Liver (tissue), 3 donors: ENCODE measurements at regions not wholly inside any gene's neighbourhood (a gene's known extent, or its start where the extent isn't known, plus 50 kb on each side); places are given as distances from the start of the nearest gene placed in this dataset.

Experiments used
- ATF3 ChIP-seq: IDR thresholded peaks from 2 replicates; pipeline ENCODE4 v1.6.1; 2016; ENCODE audit warnings: antibody characterized with exemption
- CTCF ChIP-seq: fragments of 150-350 bp; IDR thresholded peaks from 2 replicates; pipeline ENCODE4 v1.5.1; 2017; ENCODE audit warnings: improper control_type of control experiment, low read depth, low read length; ENCODE audit not compliant: missing input control
- EGR1 ChIP-seq, 2 donors: IDR thresholded peaks; 2 replicates each; pipeline ENCODE4 v1.6.1; 2016 to 2018; ENCODE audit warnings: antibody characterized with exemption in 2 of 2, low read depth in 2 of 2
- FOXA1 ChIP-seq: IDR thresholded peaks from 2 replicates; pipeline ENCODE4 v1.6.1; 2016; ENCODE audit warnings: antibody characterized with exemption
- FOXA2 ChIP-seq: IDR thresholded peaks from 2 replicates; pipeline ENCODE4 v1.6.1; 2016; ENCODE audit warnings: antibody characterized with exemption
- GABPA ChIP-seq, 2 donors: IDR thresholded peaks in 1 of 2; conservative IDR thresholded peaks in 1 of 2; 2 replicates each; pipeline ENCODE4 v1.6.1; 2016; ENCODE audit warnings: antibody characterized with exemption in 2 of 2, mild to moderate bottlenecking in 1 of 2, moderate library complexity in 1 of 2
- HNF4G ChIP-seq: IDR thresholded peaks from 2 replicates; pipeline ENCODE4 v1.6.1; 2016; ENCODE audit warnings: antibody characterized with exemption
- MAX ChIP-seq: IDR thresholded peaks from 2 replicates; pipeline ENCODE4 v1.6.1; 2016; ENCODE audit warnings: antibody characterized with exemption
- RAD21 ChIP-seq, 2 donors: IDR thresholded peaks; 2 replicates each; pipeline ENCODE4 v1.6.1; 2016; ENCODE audit warnings: antibody characterized with exemption in 2 of 2, mild to moderate bottlenecking in 2 of 2
- REST ChIP-seq: IDR thresholded peaks from 2 replicates; pipeline ENCODE4 v1.6.1; 2016; ENCODE audit warnings: antibody characterized with exemption, mild to moderate bottlenecking
- RXRA ChIP-seq, 2 donors: IDR thresholded peaks; 2 replicates each; pipeline ENCODE4 v1.6.1; 2017 to 2018; ENCODE audit warnings: antibody characterized with exemption in 2 of 2, mild to moderate bottlenecking in 1 of 2
- SP1 ChIP-seq: IDR thresholded peaks from 2 replicates; pipeline ENCODE4 v1.6.1; 2018; ENCODE audit warnings: antibody characterized with exemption, mild to moderate bottlenecking
- TAF1 ChIP-seq: conservative IDR thresholded peaks from 2 replicates; pipeline ENCODE4 v1.6.1; 2016; ENCODE audit warnings: antibody characterized with exemption, mild to moderate bottlenecking
- YY1 ChIP-seq: IDR thresholded peaks from 2 replicates; pipeline ENCODE4 v1.6.1; 2016; ENCODE audit warnings: antibody characterized with exemption, mild to moderate bottlenecking
- donor health status: healthy.
- donor health status: healthy.

- peak; percentile 57 for TF ChIP-seq CTCF
- TF ChIP-seq ATF3: no peak
- TF ChIP-seq REST: no peak
- TF ChIP-seq TAF1: no peak
- no peak for TF ChIP-seq GABPA (IDR thresholded peaks at IDR 0.05 in 1 of 2, conservative IDR thresholded peaks at IDR 0.05 in 1 of 2)
- TF ChIP-seq RXRA (IDR thresholded peaks at IDR 0.05): no peak
- no peak for TF ChIP-seq YY1
- TF ChIP-seq MAX: no peak
- TF ChIP-seq FOXA2: no peak
- no peak for TF ChIP-seq HNF4G
- TF ChIP-seq EGR1 (IDR thresholded peaks at IDR 0.05; ENCODE audit: low read depth in 2 of 2): no peak
- peak; percentile 84 for TF ChIP-seq RAD21 (IDR thresholded peaks at IDR 0.05)
- TF ChIP-seq SP1: no peak
- TF ChIP-seq FOXA1: no peak
Measured at GRCh38 chr13:73417012-73417615, 358.3 kb downstream of the KLF5 start.
